Neuronal stem cell (in vitro differentiated cells): ENCODE measurements at regions not wholly inside any gene's neighbourhood (a gene's known extent, or its start where the extent isn't known, plus 50 kb on each side); places are given as distances from the start of the nearest gene placed in this dataset.

Source experiments
- DNase-seq: peaks from one replicate; pipeline ENCODE4 v3.0.0-alpha.2; 2013; ENCODE audit warnings: low spot score
- H2AFZ ChIP-seq: one replicate; pipeline ENCODE4 v1.6.1; 2013; ENCODE audit warnings: mild to moderate bottlenecking, low read length, inconsistent platforms
- H2AK5ac ChIP-seq: 2 replicates; pipeline ENCODE4 v1.6.1; 2013; ENCODE audit warnings: low read depth, mild to moderate bottlenecking, inconsistent platforms, low read length, moderate library complexity, mixed read lengths
- H2BK120ac ChIP-seq: 2 replicates; pipeline ENCODE4 v1.6.1; 2013; ENCODE audit warnings: low read depth, mild to moderate bottlenecking, inconsistent platforms, low read length, moderate library complexity, mixed read lengths
- H2BK12ac ChIP-seq: one replicate; pipeline ENCODE4 v1.6.1; 2013; ENCODE audit warnings: low read length, inconsistent platforms
- H2BK15ac ChIP-seq: 2 replicates; pipeline ENCODE4 v1.6.1; 2013; ENCODE audit warnings: mild to moderate bottlenecking, low read length, inconsistent platforms, mixed read lengths
- H2BK5ac ChIP-seq: one replicate; pipeline ENCODE4 v1.6.1; 2013; ENCODE audit warnings: inconsistent platforms, mild to moderate bottlenecking, low read length, moderate library complexity
- H3K14ac ChIP-seq: one replicate; pipeline ENCODE4 v1.6.1; 2013; ENCODE audit warnings: low read length, inconsistent platforms
- H3K18ac ChIP-seq: 2 replicates; pipeline ENCODE4 v1.6.1; 2013; ENCODE audit warnings: low read length, inconsistent platforms
- H3K23ac ChIP-seq: 2 replicates; pipeline ENCODE4 v1.6.1; 2013; ENCODE audit warnings: low read depth, mild to moderate bottlenecking, mixed read lengths, low read length, inconsistent platforms; ENCODE audit not compliant: poor library complexity
- H3K27ac ChIP-seq: replicated peaks from 3 replicates; pipeline ENCODE4 v1.5.1; 2013; ENCODE audit warnings: low read length, inconsistent platforms
- H3K27me3 ChIP-seq, 3 experiments: 2 replicates each; pipeline ENCODE4 v1.6.1; 2013; ENCODE audit warnings: low read length in 3 of 3, mild to moderate bottlenecking in 2 of 3, inconsistent platforms in 1 of 3, low read depth in 1 of 3, mixed read lengths in 1 of 3, moderate library complexity in 1 of 3; ENCODE audit not compliant: control insufficient read depth in 3 of 3, insufficient read depth in 3 of 3
- H3K36me3 ChIP-seq, 2 donors: replicated peaks in 1 of 2; 2 replicates each; pipeline ENCODE4 v1.6.1; 2013; ENCODE audit warnings: low read length in 2 of 2; ENCODE audit not compliant: control insufficient read depth in 2 of 2, insufficient read depth in 2 of 2
- H3K4ac ChIP-seq: 2 replicates; pipeline ENCODE4 v1.6.1; 2013; ENCODE audit warnings: inconsistent platforms, mild to moderate bottlenecking, low read length, moderate library complexity
- H3K4me1 ChIP-seq, 2 donors: 1 replicate in 1 of 2; 2 replicates in 1 of 2; pipeline ENCODE4 v1.6.1; 2013; ENCODE audit warnings: low read length in 2 of 2, low read depth in 1 of 2; ENCODE audit not compliant: control insufficient read depth in 2 of 2, insufficient read depth in 1 of 2
- H3K4me2 ChIP-seq: one replicate; pipeline ENCODE4 v1.6.1; 2013; ENCODE audit warnings: mild to moderate bottlenecking, low read length, inconsistent platforms; ENCODE audit not compliant: insufficient read depth, poor library complexity, severe bottlenecking
- H3K4me3 ChIP-seq, 2 donors: 2 replicates each; pipeline ENCODE4 v1.5.1; 2013; ENCODE audit warnings: low read length in 2 of 2, mild to moderate bottlenecking in 2 of 2, inconsistent platforms in 1 of 2, moderate library complexity in 1 of 2
- H3K79me1 ChIP-seq: one replicate; pipeline ENCODE4 v1.6.1; 2013; ENCODE audit warnings: low read depth, mild to moderate bottlenecking, inconsistent platforms, low read length, moderate library complexity
- H3K9ac ChIP-seq: one replicate; pipeline ENCODE4 v1.6.1; 2013; ENCODE audit warnings: mild to moderate bottlenecking, low read depth, low read length, inconsistent platforms; ENCODE audit not compliant: poor library complexity
- H3K9me3 ChIP-seq, 2 donors: replicated peaks in 1 of 2; 2 replicates each; pipeline versions ENCODE3 to v1.6.1; 2013; ENCODE audit warnings: low read length in 2 of 2, mild to moderate bottlenecking in 2 of 2, inconsistent platforms in 1 of 2, low read depth in 1 of 2, mixed read lengths in 1 of 2, moderate library complexity in 1 of 2; ENCODE audit not compliant: control insufficient read depth in 2 of 2, insufficient read depth in 1 of 2
- H4K8ac ChIP-seq: one replicate; pipeline ENCODE4 v1.6.1; 2013; ENCODE audit warnings: low read depth, mild to moderate bottlenecking, inconsistent platforms, low read length, moderate library complexity
- H4K91ac ChIP-seq: one replicate; pipeline ENCODE4 v1.6.1; 2013; ENCODE audit warnings: low read length, low read depth, mild to moderate bottlenecking, inconsistent platforms; ENCODE audit not compliant: poor library complexity
- WGBS, 2 donors: extraction: QIAGEN DNeasy Blood & Tissue Kit; methylation state at CpG; one replicate each; pipeline ENCODE4 v1.1.7; 2013; ENCODE audit warnings: missing lambda C conversion rate in 2 of 2, mixed read lengths in 1 of 2; ENCODE audit not compliant: insufficient read length in 2 of 2, insufficient replicate concordance in 1 of 2; ENCODE audit errors: extremely low coverage in 2 of 2; 5-methylcytosine and 5-hydroxymethylcytosine counted together

DNA sequence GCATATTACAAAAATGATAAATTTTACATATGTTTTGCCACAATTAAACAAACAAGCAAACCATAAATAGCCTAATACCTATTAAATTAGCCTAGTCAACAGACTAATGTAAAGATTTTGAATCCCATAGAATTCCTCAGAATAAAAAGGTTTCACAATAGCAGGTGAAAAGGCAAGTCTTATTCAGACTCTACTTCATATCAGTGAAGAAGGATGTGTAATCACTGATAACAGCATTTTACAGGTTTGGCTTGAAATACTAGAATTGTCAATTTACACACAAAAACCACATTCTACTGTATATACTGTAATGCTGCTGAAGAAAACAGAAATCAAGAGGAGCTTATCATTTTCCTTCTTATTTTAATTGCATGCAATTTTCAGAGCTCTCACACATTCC, 90.8 kb upstream of the SSTR1 start:
- H3K4me3 ChIP-seq, result no peak overlapping the region
- no peak overlapping the region for H4K91ac ChIP-seq
- H4K8ac ChIP-seq, result no peak overlapping the region
- no peaks in the 10 kb centered on the region for H3K79me1 ChIP-seq
- no peak overlapping the region for H3K27ac ChIP-seq
- H2BK15ac ChIP-seq, result no peak overlapping the region
- no peaks in the 10 kb centered on the region for H3K36me3 ChIP-seq
- H2AFZ ChIP-seq, result no peak overlapping the region
- H2BK5ac ChIP-seq, result no peak overlapping the region
- no peak overlapping the region for H3K9ac ChIP-seq
- H2AK5ac ChIP-seq, result no peak overlapping the region
- no peak overlapping the region for H2BK12ac ChIP-seq
- no peak overlapping the region for H3K18ac ChIP-seq
- no peak overlapping the region for H3K4ac ChIP-seq
- no peaks in the 10 kb centered on the region for H3K27me3 ChIP-seq
- H2BK120ac ChIP-seq, result no peak overlapping the region
- H3K9me3 ChIP-seq, result no peaks in the 10 kb centered on the region
- H3K14ac ChIP-seq, result no peak overlapping the region
- no peak overlapping the region for H3K23ac ChIP-seq
- no peak for DNase-seq
- no peak overlapping the region for H3K4me2 ChIP-seq
- no peaks in the 10 kb centered on the region for H3K4me1 ChIP-seq

DNA sequence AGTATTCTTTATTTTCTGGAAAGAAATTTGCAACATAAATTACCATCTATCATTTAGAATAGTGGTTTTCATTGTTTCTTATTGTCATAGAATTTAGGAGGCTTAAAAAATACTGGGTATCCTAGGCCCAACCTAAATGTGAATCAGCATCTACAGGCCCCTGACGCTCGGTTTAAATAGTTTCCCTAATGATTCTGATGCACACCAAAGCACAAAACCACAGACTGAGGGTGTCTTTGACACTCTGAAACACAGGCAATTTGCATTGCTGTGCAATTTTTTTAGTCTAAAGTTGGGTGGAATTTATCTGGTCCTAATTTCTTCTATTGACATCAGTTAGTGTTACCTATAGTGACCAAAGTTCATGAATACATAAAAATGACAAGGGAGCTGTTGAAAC, 87.6 kb upstream of the SSTR1 start:
- Histone ChIP-seq H2BK12ac (no peak overlapping the region), H2AFZ (no peak overlapping the region), H3K27ac (no peak overlapping the region), H4K91ac (no peak overlapping the region), H3K36me3 (no peaks in the 10 kb centered on the region), H2BK120ac (no peak overlapping the region), H3K9me3 (no peaks in the 10 kb centered on the region), H2AK5ac (no peak overlapping the region), H3K23ac (no peak overlapping the region), H2BK5ac (no peak overlapping the region), H3K4me1 (no peaks in the 10 kb centered on the region), H3K18ac (no peak overlapping the region), H3K4me2 (no peak overlapping the region), H3K9ac (no peak overlapping the region), H2BK15ac (no peak overlapping the region), H3K79me1 (no peaks in the 10 kb centered on the region), H3K4me3 (no peak overlapping the region), H3K14ac (no peak overlapping the region), H3K27me3 (no peaks in the 10 kb centered on the region), H3K4ac (no peak overlapping the region), H4K8ac (no peak overlapping the region)
- WGBS, 2 donors, result no CpG with 5 or more reads among the region's 2 CpGs
- DNase-seq, result no peak

DNA sequence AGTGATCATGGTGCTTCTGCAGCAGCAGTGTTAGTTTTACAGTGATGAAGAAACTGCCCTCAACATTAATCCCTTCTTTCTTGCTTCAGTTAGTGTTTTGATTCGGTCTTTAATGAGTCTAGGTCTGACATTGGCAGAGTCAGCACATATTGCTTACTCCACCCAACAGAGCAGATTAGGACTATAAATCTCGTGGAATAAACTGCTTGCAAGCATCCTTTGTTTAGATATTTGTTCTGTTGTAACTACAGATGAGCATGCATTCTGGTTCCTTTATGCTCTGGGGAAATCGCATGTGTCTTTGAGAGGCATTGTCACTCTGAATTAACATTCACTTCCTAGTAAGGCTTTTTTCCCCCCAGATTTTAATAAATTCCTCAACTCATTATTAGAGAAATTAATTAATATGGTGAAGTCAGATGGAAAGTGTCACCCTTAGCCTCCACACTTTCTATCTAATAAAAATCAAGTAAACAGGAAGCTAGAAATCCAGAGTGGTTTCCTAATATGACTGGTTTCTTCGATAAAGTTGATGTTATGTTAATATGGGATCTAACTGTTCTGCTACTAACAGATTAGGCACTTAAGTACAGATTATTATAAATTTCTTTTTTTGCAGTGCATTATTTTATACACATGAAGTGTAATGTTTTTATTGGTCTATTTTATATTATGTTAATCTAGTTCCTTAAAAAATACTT, 86.2 kb upstream of the SSTR1 start:
- Histone ChIP-seq H2BK120ac (no peak overlapping the region), H3K9me3 (no peaks in the 10 kb centered on the region), H3K23ac (no peak overlapping the region), H3K4me1 (no peaks in the 10 kb centered on the region), H4K91ac (no peak overlapping the region), H3K4me3 (no peak overlapping the region), H3K36me3 (no peaks in the 10 kb centered on the region), H3K4ac (no peak overlapping the region), H3K79me1 (no peaks in the 10 kb centered on the region), H2BK12ac (no peak overlapping the region), H3K4me2 (no peak overlapping the region), H2BK5ac (no peak overlapping the region), H2AFZ (no peak overlapping the region), H2AK5ac (no peak overlapping the region), H3K18ac (no peak overlapping the region), H3K27ac (no peak overlapping the region), H2BK15ac (no peak overlapping the region), H3K9ac (no peak overlapping the region), H4K8ac (no peak overlapping the region), H3K14ac (no peak overlapping the region), H3K27me3 (no peaks in the 10 kb centered on the region)
- no CpG with 5 or more reads among the region's 4 CpGs for WGBS, 2 donors
- no peak for DNase-seq

DNA sequence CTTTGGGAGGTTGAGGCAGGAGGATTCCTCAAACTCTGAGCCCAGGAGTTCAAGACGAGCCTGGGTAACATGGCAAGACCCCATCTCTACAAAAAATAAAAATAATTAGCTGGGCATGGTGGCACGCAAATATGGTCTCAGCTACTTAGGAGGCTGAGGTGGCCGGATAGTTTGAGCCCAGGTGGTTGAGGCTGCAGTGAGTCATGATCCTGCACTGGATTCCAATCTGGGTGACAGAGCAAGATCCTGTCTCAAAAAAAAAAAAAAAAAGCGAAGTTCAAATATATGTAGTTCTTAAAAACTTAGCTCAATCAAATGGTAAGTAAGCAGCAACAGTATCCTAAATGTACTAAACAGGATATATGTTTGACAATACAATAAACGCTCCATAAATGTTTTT, 85.5 kb upstream of the SSTR1 start:
- Histone ChIP-seq H2AK5ac (no peak overlapping the region), H3K4ac (no peak overlapping the region), H3K4me2 (no peak overlapping the region), H3K23ac (no peak overlapping the region), H3K27me3 (no peaks in the 10 kb centered on the region), H3K79me1 (no peaks in the 10 kb centered on the region), H2BK5ac (no peak overlapping the region), H3K36me3 (no peaks in the 10 kb centered on the region), H3K9me3 (no peaks in the 10 kb centered on the region), H3K27ac (no peak overlapping the region), H2BK15ac (no peak overlapping the region), H3K4me3 (no peak overlapping the region), H2BK12ac (no peak overlapping the region), H2BK120ac (no peak overlapping the region), H3K18ac (no peak overlapping the region), H3K9ac (no peak overlapping the region), H3K4me1 (no peaks in the 10 kb centered on the region), H4K91ac (no peak overlapping the region), H4K8ac (no peak overlapping the region), H3K14ac (no peak overlapping the region), H2AFZ (no peak overlapping the region)
- no CpG with 5 or more reads among the region's 5 CpGs for WGBS, 2 donors
- DNase-seq, result no peak
